ENCODE measurements at regions not wholly inside any gene's neighbourhood (a gene's known extent, or its start where the extent isn't known, plus 50 kb on each side); places are given as distances from the start of the nearest gene placed in this dataset.
A peak's percentile ranks its signal among the peaks of the same experiment; 100 is the strongest.

- TF ChIP-seq CTCF (IDR thresholded peaks at IDR 0.05; ENCODE audit: insufficient read depth, low read length, poor library complexity, severe bottlenecking): no peak
- H3K27me3 ChIP-seq (replicated peaks; ENCODE audit: control insufficient read depth, insufficient read depth, low read length): no peaks in the 10 kb centered on the region
- DNase-seq (ENCODE audit: extremely low read depth, insufficient read length): no peak
- no peaks in the 10 kb centered on the region for H3K36me3 ChIP-seq (ENCODE audit: control insufficient read depth, insufficient read depth, low read length)
- H3K4me3 ChIP-seq (replicated peaks; ENCODE audit: low read depth, low read length): no peak overlapping the region
Observed at GRCh38 chr5:91232523-91232922, 150.6 kb downstream of the ARRDC3 start.

GRCh38 chr5:91229031-91229727 lies 153.9 kb downstream of the ARRDC3 start:
- no peak for TF ChIP-seq CTCF (IDR thresholded peaks at IDR 0.05; ENCODE audit: insufficient read depth, low read length, poor library complexity, severe bottlenecking)
- no peak for DNase-seq (ENCODE audit: extremely low read depth, insufficient read length)
- Histone ChIP-seq H3K4me3 (replicated peaks; ENCODE audit: low read depth, low read length) (no peak overlapping the region), H3K27me3 (replicated peaks; ENCODE audit: control insufficient read depth, insufficient read depth, low read length) (no peaks in the 10 kb centered on the region), H3K36me3 (ENCODE audit: control insufficient read depth, insufficient read depth, low read length) (no peaks in the 10 kb centered on the region)

GRCh38 chr5:91228188-91228587 lies 154.9 kb downstream of the ARRDC3 start:
- TF ChIP-seq CTCF (IDR thresholded peaks at IDR 0.05; ENCODE audit: insufficient read depth, low read length, poor library complexity, severe bottlenecking): no peak
- Histone ChIP-seq H3K4me3 (replicated peaks; ENCODE audit: low read depth, low read length) (no peak overlapping the region), H3K27me3 (replicated peaks; ENCODE audit: control insufficient read depth, insufficient read depth, low read length) (no peaks in the 10 kb centered on the region), H3K36me3 (ENCODE audit: control insufficient read depth, insufficient read depth, low read length) (no peaks in the 10 kb centered on the region)
- no peak for DNase-seq (ENCODE audit: extremely low read depth, insufficient read length)

- Histone ChIP-seq H3K4me3 (replicated peaks; ENCODE audit: low read depth, low read length) (no peak overlapping the region), H3K27me3 (replicated peaks; ENCODE audit: control insufficient read depth, insufficient read depth, low read length) (no peaks in the 10 kb centered on the region), H3K36me3 (ENCODE audit: control insufficient read depth, insufficient read depth, low read length) (no peaks in the 10 kb centered on the region)
- peak; percentile 1 for DNase-seq (ENCODE audit: extremely low read depth, insufficient read length)
- peak; percentile 60 for TF ChIP-seq CTCF (IDR thresholded peaks at IDR 0.05; ENCODE audit: insufficient read depth, low read length, poor library complexity, severe bottlenecking)
Observed at GRCh38 chr5:91225848-91226686, 157.1 kb downstream of the ARRDC3 start.

GRCh38 chr5:91224969-91225368 lies 158.1 kb downstream of the ARRDC3 start:
- DNase-seq (ENCODE audit: extremely low read depth, insufficient read length): no peak
- H3K27me3 ChIP-seq (replicated peaks; ENCODE audit: control insufficient read depth, insufficient read depth, low read length): no peaks in the 10 kb centered on the region
- no peaks in the 10 kb centered on the region for H3K36me3 ChIP-seq (ENCODE audit: control insufficient read depth, insufficient read depth, low read length)
- no peak for TF ChIP-seq CTCF (IDR thresholded peaks at IDR 0.05; ENCODE audit: insufficient read depth, low read length, poor library complexity, severe bottlenecking)
- H3K4me3 ChIP-seq (replicated peaks; ENCODE audit: low read depth, low read length): no peak overlapping the region
